ENCODE measurements at regions not wholly inside any gene's neighbourhood (a gene's known extent, or its start where the extent isn't known, plus 50 kb on each side); places are given as distances from the start of the nearest gene placed in this dataset.
"Not testable (repeated sequence)": the region's sequence is repeated elsewhere in the genome, so short reads cannot be mapped to it uniquely, and the experiment has no call there.

DNA sequence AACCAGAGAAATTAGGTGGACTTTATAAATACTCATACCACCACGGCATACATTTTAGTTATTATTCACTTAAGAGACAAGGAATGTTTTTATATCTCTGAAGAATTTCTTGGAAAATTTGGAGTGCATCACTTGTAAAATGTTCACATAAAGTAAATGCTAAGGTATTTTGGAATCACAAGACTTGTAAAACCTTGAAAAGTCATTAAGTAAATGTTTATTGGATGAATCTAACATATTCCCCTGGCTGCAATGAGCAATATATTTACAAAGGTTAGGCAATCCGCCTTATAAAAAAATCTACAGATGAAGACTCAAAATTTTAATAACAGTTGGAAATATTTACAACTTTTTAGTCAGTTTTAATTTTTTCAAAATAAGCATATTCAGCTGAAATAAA is 287.4 kb upstream of the ALG10 start:
- no peaks in the 10 kb centered on the region for H3K4me1 ChIP-seq (ENCODE audit: control insufficient read depth, insufficient read depth, low read length, poor library complexity, severe bottlenecking)
- no peak overlapping the region for H3K27ac ChIP-seq (ENCODE audit: low read depth, low read length, severe bottlenecking)
- H3K36me3 ChIP-seq (ENCODE audit: control insufficient read depth, insufficient read depth, low read length), result no peaks in the 10 kb centered on the region
- no peaks in the 10 kb centered on the region for H3K9me3 ChIP-seq (ENCODE audit: control insufficient read depth, low read length)
- WGBS, 2 experiments (ENCODE audit: insufficient coverage in 2 of 2), result no CpG with 5 or more reads among the region's 2 CpGs
- no peak overlapping the region for H3K4me3 ChIP-seq (ENCODE audit: extremely low read depth, insufficient read depth, low read length, poor library complexity, severe bottlenecking)

DNA sequence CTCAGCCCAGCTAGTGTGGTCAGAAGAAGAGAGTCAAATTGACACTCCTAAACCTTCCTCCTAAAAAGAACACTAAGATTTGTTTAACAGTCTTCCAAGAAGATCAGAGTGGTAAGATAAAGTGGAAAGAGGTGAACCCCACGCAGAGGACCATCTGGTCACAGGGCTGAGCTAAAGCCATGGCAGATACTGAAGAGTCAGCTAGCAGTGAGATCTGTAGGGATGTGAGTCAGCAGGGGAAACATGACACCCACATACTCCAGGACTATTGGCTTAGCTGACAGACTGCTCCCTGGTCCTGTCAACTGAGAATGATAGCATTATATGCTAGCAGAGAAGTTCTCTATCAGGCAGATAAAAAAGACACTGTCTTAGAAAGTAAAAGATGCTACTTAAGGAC is 269.4 kb upstream of the ALG10 start:
- Histone ChIP-seq H3K4me3 (ENCODE audit: extremely low read depth, insufficient read depth, low read length, poor library complexity, severe bottlenecking) (no peak overlapping the region), H3K9me3 (ENCODE audit: control insufficient read depth, low read length) (no peaks in the 10 kb centered on the region), H3K27ac (ENCODE audit: low read depth, low read length, severe bottlenecking) (no peak overlapping the region), H3K36me3 (ENCODE audit: control insufficient read depth, insufficient read depth, low read length) (no peaks in the 10 kb centered on the region), H3K4me1 (ENCODE audit: control insufficient read depth, insufficient read depth, low read length, poor library complexity, severe bottlenecking) (no peaks in the 10 kb centered on the region)
- WGBS, 2 experiments (ENCODE audit: insufficient coverage in 2 of 2), result 75 to 82% methylated on average over 1 of the region's 1 CpG

DNA sequence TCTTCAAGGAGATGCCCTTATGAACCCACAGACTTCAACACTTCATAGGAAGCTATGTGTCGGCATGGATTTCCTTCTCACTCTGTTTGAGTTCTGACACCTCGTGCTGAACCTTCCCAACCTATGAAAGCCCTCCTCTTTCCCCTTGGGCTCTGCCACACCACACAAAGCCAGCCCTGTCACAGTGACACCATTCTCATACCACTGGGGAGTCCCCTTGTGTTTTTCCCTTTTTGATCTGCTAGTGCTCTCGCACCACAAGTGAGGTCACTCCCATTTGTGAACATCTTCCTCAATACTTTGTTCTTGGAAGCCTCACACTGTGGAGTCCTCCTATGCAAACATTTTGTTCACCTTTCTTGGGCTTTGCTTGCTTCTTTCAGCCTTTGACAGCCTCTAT is 264.6 kb upstream of the ALG10 start:
- no peaks in the 10 kb centered on the region for H3K36me3 ChIP-seq (ENCODE audit: control insufficient read depth, insufficient read depth, low read length)
- no peaks in the 10 kb centered on the region for H3K4me1 ChIP-seq (ENCODE audit: control insufficient read depth, insufficient read depth, low read length, poor library complexity, severe bottlenecking)
- no peaks in the 10 kb centered on the region for H3K9me3 ChIP-seq (ENCODE audit: control insufficient read depth, low read length)
- WGBS, 2 experiments (ENCODE audit: insufficient coverage in 2 of 2), result 75 to 90% methylated on average over 3 of the region's 3 CpGs
- H3K27ac ChIP-seq (ENCODE audit: low read depth, low read length, severe bottlenecking), result no peak overlapping the region
- no peak overlapping the region for H3K4me3 ChIP-seq (ENCODE audit: extremely low read depth, insufficient read depth, low read length, poor library complexity, severe bottlenecking)

DNA sequence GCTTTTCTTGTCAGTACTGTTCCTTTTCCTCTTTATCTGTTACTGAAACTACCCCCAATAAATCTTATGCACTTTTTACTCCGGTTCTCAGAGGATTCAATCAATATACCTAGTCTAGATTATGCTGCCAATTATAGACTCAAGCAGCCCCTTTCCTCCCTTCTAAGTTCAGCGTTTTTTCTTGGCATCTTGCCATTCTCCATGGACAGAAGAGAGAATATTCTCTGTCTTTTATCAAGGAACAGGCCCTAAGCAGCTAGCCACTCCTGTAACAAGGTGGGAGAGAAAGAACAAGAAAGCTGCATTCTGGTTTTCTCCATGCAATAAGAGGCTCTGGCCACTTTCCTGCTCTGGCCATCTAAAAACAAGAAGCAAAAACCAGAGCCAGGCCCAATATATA is 263.0 kb upstream of the ALG10 start:
- no peaks in the 10 kb centered on the region for H3K36me3 ChIP-seq (ENCODE audit: control insufficient read depth, insufficient read depth, low read length)
- no peaks in the 10 kb centered on the region for H3K4me1 ChIP-seq (ENCODE audit: control insufficient read depth, insufficient read depth, low read length, poor library complexity, severe bottlenecking)
- no peaks in the 10 kb centered on the region for H3K9me3 ChIP-seq (ENCODE audit: control insufficient read depth, low read length)
- no peak overlapping the region for H3K27ac ChIP-seq (ENCODE audit: low read depth, low read length, severe bottlenecking)
- no peak overlapping the region for H3K4me3 ChIP-seq (ENCODE audit: extremely low read depth, insufficient read depth, low read length, poor library complexity, severe bottlenecking)
- WGBS, 2 experiments (ENCODE audit: insufficient coverage in 2 of 2), result 75 to 92% methylated on average over 1 of the region's 2 CpGs

DNA sequence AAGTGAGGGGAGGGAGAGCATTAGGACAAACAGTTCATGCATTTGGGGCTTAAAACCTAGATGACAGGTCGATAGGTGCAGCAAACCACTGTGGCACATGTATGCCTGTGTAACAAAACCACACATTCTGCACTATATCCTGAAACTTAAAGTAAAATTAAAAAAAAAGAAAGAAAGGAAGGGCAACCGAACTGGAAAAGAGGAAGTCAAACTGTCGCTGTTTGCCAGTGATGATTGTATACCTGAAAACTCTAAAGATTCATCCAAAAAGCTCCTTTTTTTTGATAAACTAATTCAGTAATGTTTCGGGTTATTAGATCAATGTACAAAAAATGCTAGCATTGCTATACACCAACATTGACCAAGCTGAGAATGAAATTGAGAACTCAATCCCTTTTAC is 259.0 kb upstream of the ALG10 start:
- Histone ChIP-seq H3K27ac (ENCODE audit: low read depth, low read length, severe bottlenecking) (no peak overlapping the region), H3K4me1 (ENCODE audit: control insufficient read depth, insufficient read depth, low read length, poor library complexity, severe bottlenecking) (no peaks in the 10 kb centered on the region), H3K9me3 (ENCODE audit: control insufficient read depth, low read length) (no peaks in the 10 kb centered on the region), H3K36me3 (ENCODE audit: control insufficient read depth, insufficient read depth, low read length) (no peaks in the 10 kb centered on the region), H3K4me3 (ENCODE audit: extremely low read depth, insufficient read depth, low read length, poor library complexity, severe bottlenecking) (no peak overlapping the region)
- WGBS, 2 experiments (ENCODE audit: insufficient coverage in 2 of 2), result no CpG with 5 or more reads among the region's 4 CpGs

DNA sequence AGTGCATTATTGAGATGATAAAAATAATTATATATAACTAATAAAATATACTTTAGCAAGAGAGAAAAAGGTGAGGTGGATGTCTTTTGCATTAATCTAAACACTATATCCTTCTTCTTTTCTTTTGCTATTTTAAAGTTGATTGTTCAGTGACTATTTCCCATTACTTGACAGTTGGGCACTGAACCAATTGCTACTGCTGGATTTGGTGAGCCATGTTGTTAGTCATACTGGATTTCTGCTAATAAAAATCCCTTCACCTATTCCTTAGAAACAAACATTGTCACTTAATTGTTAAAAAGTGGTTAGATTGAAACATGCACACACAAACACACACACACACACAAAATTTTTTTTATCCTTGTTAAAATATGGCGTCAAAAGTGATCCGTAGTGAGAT is 251.6 kb upstream of the ALG10 start:
- no CpG with 5 or more reads among the region's 2 CpGs for WGBS, 2 experiments (ENCODE audit: insufficient coverage in 2 of 2)
- Histone ChIP-seq H3K4me1 (ENCODE audit: control insufficient read depth, insufficient read depth, low read length, poor library complexity, severe bottlenecking) (no peaks in the 10 kb centered on the region), H3K27ac (ENCODE audit: low read depth, low read length, severe bottlenecking) (no peak overlapping the region), H3K36me3 (ENCODE audit: control insufficient read depth, insufficient read depth, low read length) (no peaks in the 10 kb centered on the region), H3K9me3 (ENCODE audit: control insufficient read depth, low read length) (no peaks in the 10 kb centered on the region), H3K4me3 (ENCODE audit: extremely low read depth, insufficient read depth, low read length, poor library complexity, severe bottlenecking) (no peak overlapping the region)

DNA sequence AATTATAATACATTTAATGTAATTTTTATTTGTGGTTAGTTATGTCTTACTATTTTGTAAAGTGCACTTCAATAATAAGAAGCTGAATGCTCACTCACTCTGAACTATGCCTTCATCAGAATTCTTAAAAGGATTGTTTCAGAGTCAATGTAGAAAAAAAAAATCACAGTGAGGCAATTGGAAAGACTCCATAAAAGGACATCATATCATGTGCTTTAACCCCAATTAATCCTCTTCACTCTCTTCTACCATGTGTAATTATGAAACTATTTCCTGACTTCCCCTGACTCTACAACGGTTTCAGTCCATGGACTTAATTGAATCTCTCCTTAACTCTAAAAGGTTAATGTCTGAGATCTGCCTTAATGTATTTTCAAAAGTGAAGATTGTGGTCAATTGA is 250.4 kb upstream of the ALG10 start:
- no peak overlapping the region for H3K4me3 ChIP-seq (ENCODE audit: extremely low read depth, insufficient read depth, low read length, poor library complexity, severe bottlenecking)
- H3K4me1 ChIP-seq (ENCODE audit: control insufficient read depth, insufficient read depth, low read length, poor library complexity, severe bottlenecking), result no peaks in the 10 kb centered on the region
- H3K9me3 ChIP-seq (ENCODE audit: control insufficient read depth, low read length), result no peaks in the 10 kb centered on the region
- no peaks in the 10 kb centered on the region for H3K36me3 ChIP-seq (ENCODE audit: control insufficient read depth, insufficient read depth, low read length)
- WGBS, 2 experiments (ENCODE audit: insufficient coverage in 2 of 2), result 80% methylated on average over 1 of the region's 1 CpG; no CpG with 5 or more reads in 1 of the 2 experiments
- no peak overlapping the region for H3K27ac ChIP-seq (ENCODE audit: low read depth, low read length, severe bottlenecking)

DNA sequence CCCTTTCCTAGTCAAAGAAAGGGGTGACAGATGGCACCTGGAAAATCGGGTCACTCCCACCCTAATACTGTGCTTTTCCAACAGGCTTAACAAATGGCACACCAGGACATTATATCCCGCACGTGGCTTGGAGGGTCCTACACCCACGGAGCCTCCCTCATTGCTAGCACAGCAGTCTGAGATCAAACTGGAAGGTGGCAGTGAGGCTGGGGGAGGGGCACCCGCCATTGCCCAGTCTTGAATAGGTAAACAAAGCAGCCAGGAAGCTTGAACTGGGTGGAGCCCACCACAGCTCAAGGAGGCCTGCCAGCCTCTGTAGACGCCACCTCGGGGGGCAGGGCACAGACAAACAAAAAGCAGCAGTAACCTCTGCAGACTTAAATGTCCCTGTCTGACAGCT is 249.2 kb upstream of the ALG10 start:
- not testable (repeated sequence) for H3K4me3 ChIP-seq (ENCODE audit: extremely low read depth, insufficient read depth, low read length, poor library complexity, severe bottlenecking); H3K27ac ChIP-seq (ENCODE audit: low read depth, low read length, severe bottlenecking); H3K4me1 ChIP-seq (ENCODE audit: control insufficient read depth, insufficient read depth, low read length, poor library complexity, severe bottlenecking); H3K36me3 ChIP-seq (ENCODE audit: control insufficient read depth, insufficient read depth, low read length); H3K9me3 ChIP-seq (ENCODE audit: control insufficient read depth, low read length)
- WGBS, 2 experiments (ENCODE audit: insufficient coverage in 2 of 2), result 78 to 89% methylated on average over 5 to 6 of the region's 7 CpGs

DNA sequence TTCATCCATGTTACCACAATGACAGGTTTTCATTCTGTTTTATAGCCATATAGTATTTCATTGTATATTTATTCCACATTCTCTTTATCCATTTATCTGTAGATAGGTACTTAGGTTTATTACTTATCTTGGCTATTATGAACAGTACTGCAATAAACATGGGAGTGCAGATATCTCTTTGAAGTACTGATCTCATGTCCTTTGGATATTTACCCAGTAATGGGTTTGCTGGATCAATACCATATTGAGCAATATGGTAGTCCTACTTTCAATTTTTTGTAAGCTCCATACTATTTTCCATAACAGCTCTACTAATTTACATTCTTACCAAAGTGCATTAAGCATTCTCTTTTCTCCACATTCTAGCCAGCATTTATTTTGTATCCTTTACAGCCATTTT is 235.8 kb upstream of the ALG10 start:
- Histone ChIP-seq H3K9me3 (ENCODE audit: control insufficient read depth, low read length) (no peaks in the 10 kb centered on the region), H3K4me1 (ENCODE audit: control insufficient read depth, insufficient read depth, low read length, poor library complexity, severe bottlenecking) (no peaks in the 10 kb centered on the region), H3K27ac (ENCODE audit: low read depth, low read length, severe bottlenecking) (no peak overlapping the region), H3K4me3 (ENCODE audit: extremely low read depth, insufficient read depth, low read length, poor library complexity, severe bottlenecking) (no peak overlapping the region), H3K36me3 (ENCODE audit: control insufficient read depth, insufficient read depth, low read length) (no peaks in the 10 kb centered on the region)

DNA sequence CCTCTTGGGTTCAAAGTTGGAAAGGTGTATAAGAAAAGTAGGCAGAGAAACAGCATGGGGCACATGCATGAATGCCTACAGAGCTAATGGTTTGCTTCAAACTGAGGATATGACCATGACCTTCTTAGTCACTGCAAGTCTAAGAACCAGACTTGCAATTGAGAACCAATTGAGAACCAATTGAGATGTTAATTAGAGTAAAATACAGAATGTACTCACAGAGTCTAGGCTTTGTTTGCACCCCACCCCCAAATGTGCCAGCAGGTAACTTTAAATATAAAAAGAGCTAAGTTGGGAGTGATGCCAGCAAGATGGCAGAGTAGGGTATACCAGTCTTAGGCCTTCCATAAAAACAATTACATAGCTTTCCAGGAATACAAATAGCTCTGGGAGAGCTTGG is 227.3 kb upstream of the ALG10 start:
- Histone ChIP-seq H3K4me3 (ENCODE audit: extremely low read depth, insufficient read depth, low read length, poor library complexity, severe bottlenecking) (no peak overlapping the region), H3K36me3 (ENCODE audit: control insufficient read depth, insufficient read depth, low read length) (no peaks in the 10 kb centered on the region), H3K9me3 (ENCODE audit: control insufficient read depth, low read length) (no peaks in the 10 kb centered on the region), H3K27ac (ENCODE audit: low read depth, low read length, severe bottlenecking) (no peak overlapping the region), H3K4me1 (ENCODE audit: control insufficient read depth, insufficient read depth, low read length, poor library complexity, severe bottlenecking) (no peaks in the 10 kb centered on the region)

DNA sequence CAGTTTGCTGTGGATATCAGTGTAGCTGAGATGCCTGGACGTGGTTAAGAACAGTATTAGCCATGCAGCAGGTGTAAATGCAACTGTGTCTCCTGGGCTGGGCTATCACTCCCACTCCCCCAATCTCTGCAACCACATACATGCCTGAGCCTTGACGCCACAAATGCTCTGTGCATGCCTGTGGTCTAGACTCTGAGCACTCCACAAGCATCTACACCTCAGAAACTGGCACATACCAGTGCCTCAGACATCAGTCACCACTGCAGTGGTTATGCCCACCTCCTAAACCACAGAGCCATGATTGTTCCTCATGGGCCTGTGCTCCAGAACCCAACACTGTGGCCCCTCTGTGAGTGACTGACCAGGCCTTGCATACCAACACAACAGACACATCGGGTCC is 226.8 kb upstream of the ALG10 start:
- Histone ChIP-seq H3K27ac (ENCODE audit: low read depth, low read length, severe bottlenecking) (no peak overlapping the region), H3K36me3 (ENCODE audit: control insufficient read depth, insufficient read depth, low read length) (no peaks in the 10 kb centered on the region), H3K4me3 (ENCODE audit: extremely low read depth, insufficient read depth, low read length, poor library complexity, severe bottlenecking) (no peak overlapping the region), H3K4me1 (ENCODE audit: control insufficient read depth, insufficient read depth, low read length, poor library complexity, severe bottlenecking) (no peaks in the 10 kb centered on the region), H3K9me3 (ENCODE audit: control insufficient read depth, low read length) (no peaks in the 10 kb centered on the region)
- 60 to 86% methylated on average over 1 of the region's 3 CpGs for WGBS, 2 experiments (ENCODE audit: insufficient coverage in 2 of 2)

DNA sequence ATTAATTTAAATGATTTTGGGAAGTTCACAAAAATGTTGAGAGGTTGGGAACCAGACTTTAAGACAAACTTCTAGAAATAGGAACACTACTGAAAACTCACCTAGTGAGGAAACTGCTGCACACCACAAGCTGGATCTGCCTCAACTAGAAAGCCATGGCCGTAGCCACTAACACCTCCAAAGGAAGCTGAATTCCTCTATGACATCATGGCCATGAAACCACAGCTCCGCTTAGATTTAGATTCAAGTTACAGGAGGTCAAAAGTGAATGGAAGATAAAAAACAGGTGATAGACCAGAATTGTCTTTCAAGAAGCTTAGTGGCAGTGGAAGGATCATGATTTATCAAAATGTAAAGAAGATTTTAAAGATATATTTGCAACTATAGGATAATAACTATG is 208.8 kb upstream of the ALG10 start:
- H3K4me3 ChIP-seq (ENCODE audit: extremely low read depth, insufficient read depth, low read length, poor library complexity, severe bottlenecking), result no peak overlapping the region
- WGBS, 2 experiments (ENCODE audit: insufficient coverage in 2 of 2), result 100% methylated on average over 2 of the region's 2 CpGs; no CpG with 5 or more reads in 1 of the 2 experiments
- no peaks in the 10 kb centered on the region for H3K9me3 ChIP-seq (ENCODE audit: control insufficient read depth, low read length)
- no peak overlapping the region for H3K27ac ChIP-seq (ENCODE audit: low read depth, low read length, severe bottlenecking)
- H3K4me1 ChIP-seq (ENCODE audit: control insufficient read depth, insufficient read depth, low read length, poor library complexity, severe bottlenecking), result no peaks in the 10 kb centered on the region
- no peaks in the 10 kb centered on the region for H3K36me3 ChIP-seq (ENCODE audit: control insufficient read depth, insufficient read depth, low read length)
